Common myeloid progenitor, CD34-positive (primary cell): ENCODE measurements at regions not wholly inside any gene's neighbourhood (a gene's known extent, or its start where the extent isn't known, plus 50 kb on each side); places are given as distances from the start of the nearest gene placed in this dataset.
A peak's percentile ranks its signal among the peaks of the same experiment; 100 is the strongest.

Source experiments
- CTCF ChIA-PET: fragments of 350-600 bp; sonication (Branson Sonifier 250); formaldehyde crosslinking; loops from one replicate; lab custom pipeline; 2021; ENCODE audit warnings: antibody characterized with exemption; lab: Charles Lee
- POLR2A ChIA-PET: fragments of 350-600 bp; sonication (Branson Sonifier 250); formaldehyde crosslinking; loops from one replicate; lab custom pipeline; 2021; ENCODE audit warnings: antibody characterized with exemption; lab: Charles Lee
- DNase-seq, 3 donors: peaks; one replicate each; pipeline versions ENCODE4 v3.0.0 to v3.0.0-alpha.2; 2013
- H3K27ac ChIP-seq, 2 experiments: 1 replicate in 1 of 2; 2 replicates in 1 of 2; pipeline ENCODE4 v1.7.0; 2013; ENCODE audit warnings: inconsistent platforms in 2 of 2, low read length in 2 of 2, mild to moderate bottlenecking in 2 of 2, low read depth in 1 of 2, moderate library complexity in 1 of 2; ENCODE audit not compliant: severe bottlenecking in 2 of 2, insufficient read depth in 1 of 2, poor library complexity in 1 of 2
- H3K27me3 ChIP-seq, 5 experiments: replicated peaks in 2 of 5; 1 replicate in 3 of 5; 2 replicates in 2 of 5; pipeline versions ENCODE4 v1.6.1 to v1.7.0; 2013; ENCODE audit warnings: low read length in 4 of 5, mild to moderate bottlenecking in 2 of 5, moderate library complexity in 2 of 5, inconsistent platforms in 1 of 5; ENCODE audit not compliant: insufficient read depth in 5 of 5, control insufficient read depth in 4 of 5
- H3K36me3 ChIP-seq, 4 experiments: 1 replicate in 2 of 4; 2 replicates in 2 of 4; pipeline versions ENCODE4 v1.6.1 to v1.7.0; 2013; ENCODE audit warnings: low read length in 3 of 4, control low read depth in 1 of 4, mild to moderate bottlenecking in 1 of 4; ENCODE audit not compliant: control insufficient read depth in 4 of 4, insufficient read depth in 4 of 4
- H3K4me1 ChIP-seq, 4 experiments: 1 replicate in 3 of 4; 2 replicates in 1 of 4; pipeline versions ENCODE4 v1.6.1 to v1.7.1; 2013; ENCODE audit warnings: low read length in 3 of 4, mild to moderate bottlenecking in 3 of 4, control low read depth in 1 of 4, inconsistent platforms in 1 of 4, moderate library complexity in 1 of 4; ENCODE audit not compliant: control insufficient read depth in 4 of 4, insufficient read depth in 4 of 4; ENCODE audit errors: control extremely low read depth in 1 of 4
- H3K4me3 ChIP-seq, 7 experiments: 1 replicate in 4 of 7; 2 replicates in 3 of 7; pipeline versions ENCODE4 v1.5.1 to v1.7.0; 2013; ENCODE audit warnings: mild to moderate bottlenecking in 7 of 7, low read length in 6 of 7, moderate library complexity in 6 of 7, inconsistent platforms in 2 of 7, low read depth in 2 of 7, control low read depth in 1 of 7; ENCODE audit not compliant: insufficient read depth in 4 of 7, control insufficient read depth in 1 of 7; ENCODE audit errors: extremely low read depth in 1 of 7
- H3K9me3 ChIP-seq, 5 experiments: 1 replicate in 4 of 5; 2 replicates in 1 of 5; pipeline versions ENCODE4 v1.6.1 to v1.7.1; 2013; ENCODE audit warnings: low read length in 4 of 5, mild to moderate bottlenecking in 2 of 5, inconsistent platforms in 1 of 5, low read depth in 1 of 5, moderate library complexity in 1 of 5; ENCODE audit not compliant: control insufficient read depth in 4 of 5, insufficient read depth in 2 of 5; ENCODE audit errors: control extremely low read depth in 1 of 5
- WGBS: methylation state at CpG from one replicate; pipeline ENCODE4 v1.1.5; 2013; ENCODE audit not compliant: insufficient coverage; 5-methylcytosine and 5-hydroxymethylcytosine counted together

- Histone ChIP-seq H3K36me3 (no peaks in the 10 kb centered on the region), H3K27me3 (peaks cover 0 to 7% (median 3%) of the 10 kb centered on the region in 5 experiments), H3K4me1 (no peaks in the 10 kb centered on the region), H3K9me3 (peaks cover 0 to 3% (median 2%) of the 10 kb centered on the region in 5 experiments), H3K27ac (no peak overlapping the region), H3K4me3 (no peak overlapping the region)
- CTCF ChIA-PET = no interaction called here
- no peak for DNase-seq
- POLR2A ChIA-PET = no interaction called here
- WGBS = 87% methylated on average over 5 of the region's 5 CpGs
Observed at GRCh38 chr20:41750137-41750536, 132.0 kb upstream of the CHD6 start.

DNA sequence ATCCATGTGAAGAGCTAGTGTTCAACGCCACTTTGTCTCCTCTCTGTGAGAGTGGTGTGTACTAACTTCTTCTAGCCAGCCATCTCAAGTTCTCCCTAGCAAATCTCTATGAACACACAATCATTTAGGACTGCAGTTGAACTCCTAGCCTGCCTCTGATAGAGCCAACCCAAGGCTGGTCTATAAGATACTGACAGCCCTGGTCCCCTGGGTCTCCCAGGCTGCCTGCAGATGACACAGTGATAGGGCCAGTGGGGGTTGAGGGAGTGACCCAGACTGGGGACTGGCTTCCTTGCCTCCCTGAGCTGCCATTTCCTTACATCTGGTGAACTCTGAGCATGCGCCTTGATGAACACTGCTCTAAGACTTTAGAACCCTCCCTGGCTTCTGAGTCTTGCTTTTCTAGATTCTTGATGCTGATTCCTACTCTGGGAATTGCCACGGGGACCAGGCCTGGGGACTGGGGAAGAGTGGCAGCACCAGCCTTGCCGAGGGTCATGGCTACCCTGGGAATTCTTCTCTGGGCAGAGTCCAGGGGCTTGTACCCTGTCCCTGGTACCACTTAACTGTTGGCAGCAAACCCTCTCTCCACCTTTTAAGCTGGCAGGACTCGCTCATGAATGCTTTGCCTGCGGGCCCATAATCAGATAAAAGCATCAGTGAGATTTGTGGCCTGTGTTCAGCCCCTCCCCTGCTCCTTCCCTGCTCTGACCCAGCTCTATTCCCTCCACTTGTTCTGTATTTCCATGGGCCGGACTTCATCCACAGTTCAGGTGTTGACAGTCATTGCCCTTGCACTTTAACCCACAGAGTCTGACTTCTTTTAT lies 130.8 kb upstream of the CHD6 start:
- H3K36me3 ChIP-seq = no peaks in the 10 kb centered on the region
- H3K27me3 ChIP-seq = peaks cover 0 to 7% (median 3%) of the 10 kb centered on the region in 5 experiments
- ChIA-PET CTCF (no interaction called here), POLR2A (no interaction called here)
- peaks cover 0 to 5% (median 2%) of the 10 kb centered on the region in 5 experiments for H3K9me3 ChIP-seq
- H3K27ac ChIP-seq = no peak overlapping the region
- no peak overlapping the region for H3K4me3 ChIP-seq
- no peaks in the 10 kb centered on the region for H3K4me1 ChIP-seq
- DNase-seq = no peak
- 90% methylated on average over 6 of the region's 7 CpGs for WGBS

GRCh38 chr20:41748051-41748450 lies 129.9 kb upstream of the CHD6 start:
- WGBS = 90% methylated on average over 4 of the region's 4 CpGs
- DNase-seq = no peak
- POLR2A ChIA-PET = interaction anchor here (0.9 kb wide), 1 partner anchor 9 kb away, joined by 3 read pairs; no protein-coding TSS in a partner anchor
- CTCF ChIA-PET = no interaction called here
- Histone ChIP-seq H3K36me3 (no peaks in the 10 kb centered on the region), H3K27ac (no peak overlapping the region), H3K27me3 (peaks cover 0 to 7% (median 0%) of the 10 kb centered on the region in 5 experiments), H3K9me3 (peaks cover 0 to 10% (median 2%) of the 10 kb centered on the region in 5 experiments), H3K4me1 (no peaks in the 10 kb centered on the region), H3K4me3 (no peak overlapping the region)

DNA sequence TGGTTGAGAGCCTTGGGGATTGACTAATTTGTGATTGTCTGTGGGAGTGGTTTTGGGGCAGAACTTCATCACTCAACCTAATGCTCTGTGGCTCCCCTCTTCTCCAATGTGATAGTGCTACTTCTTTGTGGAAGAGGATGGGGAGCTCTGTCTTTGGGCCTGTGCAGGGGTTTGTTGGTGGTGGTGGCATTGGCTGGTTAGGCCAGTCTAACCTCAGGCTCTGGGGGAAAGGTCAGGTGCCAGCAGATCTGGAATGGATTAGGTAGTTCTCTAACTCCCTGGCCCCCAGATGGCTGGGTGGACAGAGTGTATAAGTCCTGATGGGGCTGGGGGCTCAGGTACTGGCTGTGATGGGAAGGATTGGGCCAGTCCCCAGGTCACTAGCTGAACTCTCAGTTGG lies 129.0 kb upstream of the CHD6 start:
- Histone ChIP-seq H3K27me3 (peaks cover 0 to 5% (median 0%) of the 10 kb centered on the region in 5 experiments), H3K36me3 (no peaks in the 10 kb centered on the region), H3K4me1 (no peaks in the 10 kb centered on the region), H3K4me3 (no peak overlapping the region), H3K9me3 (peaks cover 0 to 10% (median 2%) of the 10 kb centered on the region in 5 experiments), H3K27ac (no peak overlapping the region)
- no peak for DNase-seq
- CTCF ChIA-PET = interaction anchor here (1.2 kb wide), 1 partner anchor 13 kb away, joined by 3 read pairs; no protein-coding TSS in a partner anchor
- POLR2A ChIA-PET = no interaction called here

DNA sequence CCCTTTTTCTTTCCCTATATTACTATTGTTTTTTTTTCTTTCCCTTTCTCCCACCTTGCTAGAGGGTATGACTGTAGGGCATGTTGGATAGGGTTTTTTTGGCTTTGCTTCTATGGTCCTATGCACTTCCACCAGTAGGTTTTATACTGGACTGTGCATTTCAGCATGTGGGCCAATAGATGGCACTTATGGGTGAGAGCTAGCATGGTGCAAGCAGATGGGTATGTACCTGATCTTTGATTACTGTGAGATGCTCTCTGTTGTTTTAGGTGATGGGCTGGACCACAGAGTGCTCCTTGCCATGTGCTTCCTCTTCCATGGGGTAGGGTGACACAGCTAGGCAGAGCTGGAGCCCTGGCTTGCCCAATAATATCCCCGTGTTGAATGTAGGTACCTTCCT lies 128.5 kb upstream of the CHD6 start:
- no peaks in the 10 kb centered on the region for H3K4me1 ChIP-seq
- H3K4me3 ChIP-seq = no peak overlapping the region
- no peak overlapping the region for H3K27ac ChIP-seq
- ChIA-PET POLR2A (no interaction called here), CTCF (interaction anchor here (1.2 kb wide), 1 partner anchor 13 kb away, joined by 3 read pairs; no protein-coding TSS in a partner anchor)
- H3K27me3 ChIP-seq = peaks cover 0 to 3% (median 0%) of the 10 kb centered on the region in 5 experiments
- H3K9me3 ChIP-seq = peaks cover 0 to 10% (median 2%) of the 10 kb centered on the region in 5 experiments
- 64% methylated on average over 1 of the region's 1 CpG for WGBS
- H3K36me3 ChIP-seq = no peaks in the 10 kb centered on the region
- no peak for DNase-seq

DNA sequence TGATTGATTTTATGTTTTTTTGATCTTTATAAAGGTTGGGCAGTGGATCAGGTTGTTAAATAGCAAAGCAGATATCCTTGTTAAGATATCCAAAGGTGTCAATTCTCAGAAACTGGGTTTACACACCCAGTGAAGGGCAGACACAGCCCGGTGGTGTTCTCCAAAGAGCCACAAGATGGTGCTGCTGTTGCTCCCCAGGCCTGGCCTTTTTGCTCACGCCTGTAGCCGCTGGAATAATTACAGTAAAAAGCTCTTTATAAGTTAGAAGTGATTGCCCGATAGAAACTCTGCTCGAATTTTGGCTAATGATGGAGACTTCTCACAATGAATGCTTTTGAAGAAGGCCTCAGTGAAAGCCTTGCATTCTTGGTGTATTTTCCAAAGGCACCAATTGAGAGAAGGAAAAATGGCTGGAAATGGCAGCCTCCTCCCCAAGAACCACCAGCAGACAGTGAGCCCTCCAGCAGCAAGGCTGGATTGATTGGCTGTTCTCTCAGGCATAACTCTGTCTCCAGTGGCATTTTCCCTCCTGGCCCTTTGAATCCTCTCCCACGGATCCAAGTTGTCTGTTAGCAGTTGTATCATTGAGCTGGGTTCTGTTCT lies 120.5 kb upstream of the CHD6 start:
- Histone ChIP-seq H3K4me1 (peaks cover 0 to 1% (median 0%) of the 10 kb centered on the region in 4 experiments), H3K9me3 (peaks cover 0 to 5% (median 0%) of the 10 kb centered on the region in 5 experiments), H3K36me3 (no peaks in the 10 kb centered on the region), H3K4me3 (no peak overlapping the region), H3K27me3 (no peaks in the 10 kb centered on the region), H3K27ac (no peak overlapping the region)
- POLR2A ChIA-PET = interaction anchor here (1.1 kb wide), 1 partner anchor 9 kb away, joined by 3 read pairs; no protein-coding TSS in a partner anchor
- DNase-seq = peak; percentile 31 to 57 (median 53)
- CTCF ChIA-PET = interaction anchor here (0.6 to 4.0 kb wide), 9 partner anchors 10 to 1453 kb away, joined by 3 to 12 read pairs (median 3); partner anchors contain the start of gene PTPRT
- 5% methylated on average over 4 of the region's 6 CpGs for WGBS
